Stimulated activated CD8-positive, alpha-beta memory T cell treated with anti-CD3 and anti-CD28 coated beads, Interleukin-4, amount 100 ng/mL, for 4 hours (primary cell): ENCODE measurements at regions not wholly inside any gene's neighbourhood (a gene's known extent, or its start where the extent isn't known, plus 50 kb on each side); places are given as distances from the start of the nearest gene placed in this dataset.

Source experiments
- DNase-seq, 2 donors: peaks; one replicate each; pipeline ENCODE4 v3.0.0-alpha.2; 2020; ENCODE audit warnings: low read depth in 2 of 2, low spot score in 1 of 2

DNA sequence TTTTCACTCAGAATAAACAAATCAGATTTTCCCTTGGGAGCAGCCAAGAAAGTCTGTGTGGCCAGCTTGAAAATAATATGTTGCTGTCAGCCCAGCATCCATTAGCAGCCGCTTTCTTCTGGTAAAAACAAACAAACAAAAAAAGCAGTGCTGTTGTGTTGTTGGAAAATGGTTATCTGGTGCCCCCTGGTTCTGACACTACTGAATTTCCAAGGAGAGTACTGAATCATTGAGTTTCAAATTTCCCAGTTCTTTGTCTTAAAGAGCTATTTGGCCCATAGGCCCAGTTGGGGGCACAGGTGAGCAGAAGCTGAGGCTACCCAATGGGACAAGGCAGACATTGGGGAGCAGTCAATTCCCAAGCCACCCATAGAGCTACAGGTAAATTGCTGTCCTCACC, 995.9 kb downstream of the UQCRFS1 start:
- DNase-seq: no peak

DNA sequence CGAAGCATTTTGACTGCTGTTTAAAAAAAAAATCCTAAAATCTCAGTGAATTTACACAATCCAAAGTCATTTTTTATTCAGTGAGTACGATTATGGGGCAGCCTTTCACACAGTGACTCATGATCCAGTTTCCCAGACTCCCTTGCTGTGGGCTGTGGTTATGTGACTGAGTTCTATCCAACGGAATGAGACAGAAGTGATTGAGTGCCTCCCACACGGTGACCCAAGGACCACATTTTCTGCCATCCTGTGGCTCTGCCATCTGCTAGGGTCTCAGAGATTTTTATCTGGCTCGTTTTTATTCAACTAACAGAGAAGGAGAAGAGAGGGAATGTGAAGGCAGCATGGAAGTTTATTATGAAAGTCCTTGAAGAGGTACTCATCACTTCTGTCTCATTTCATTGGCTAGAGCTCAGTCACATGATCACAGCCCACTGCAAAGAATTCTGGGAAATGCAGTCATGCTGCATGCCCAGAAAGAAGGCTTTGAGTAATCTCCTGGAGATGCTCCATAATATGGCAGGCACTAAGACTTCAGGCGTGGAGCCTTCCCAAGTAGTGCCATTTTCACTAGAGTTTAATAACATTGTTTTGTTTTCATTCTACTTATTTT, 999.4 kb downstream of the UQCRFS1 start:
- DNase-seq: no peak

DNA sequence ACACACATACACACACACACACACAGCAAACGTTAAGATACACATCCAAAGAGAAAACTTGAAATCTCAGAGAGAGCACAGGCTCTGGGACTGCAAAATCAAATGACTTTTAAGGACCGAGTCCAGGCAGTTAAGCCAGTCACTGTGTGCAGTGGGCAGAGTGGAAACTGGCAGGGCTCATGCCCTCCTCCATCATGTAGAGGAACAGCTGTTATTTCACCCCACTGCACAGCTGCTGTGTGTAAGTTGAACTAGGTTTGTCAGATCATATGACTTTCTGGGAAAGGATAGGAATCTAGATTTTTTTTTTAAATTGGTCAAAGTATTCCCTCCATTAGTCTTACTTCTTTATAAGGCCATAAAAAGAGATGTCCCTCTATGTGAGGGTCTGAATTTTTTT, 1002.1 kb downstream of the UQCRFS1 start:
- DNase-seq: no peak

DNA sequence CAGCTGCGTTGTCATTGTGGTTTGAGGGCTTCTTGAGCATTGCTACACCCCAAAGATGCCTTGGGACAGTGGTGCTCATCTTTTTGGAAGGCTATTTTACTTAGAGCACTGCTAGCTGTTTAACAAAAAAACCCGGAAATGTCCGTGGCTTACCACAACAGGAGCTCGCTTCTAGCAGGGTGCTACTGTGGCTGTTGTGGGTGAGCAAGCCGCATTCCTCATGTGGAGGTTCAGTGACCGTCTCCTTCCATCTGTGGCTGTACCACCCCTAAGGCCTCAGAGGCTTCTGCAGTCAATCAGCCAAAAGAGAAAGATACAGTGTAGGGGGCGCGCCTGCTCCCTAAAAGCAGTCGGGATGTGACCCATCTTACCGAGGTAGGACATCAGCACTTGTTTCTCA, 1004.2 kb downstream of the UQCRFS1 start:
- DNase-seq: no peak

- DNase-seq: no peak
These were observed 1005.7 kb downstream of the UQCRFS1 start for GRCh38 chr19:28207244-28207643.

DNA sequence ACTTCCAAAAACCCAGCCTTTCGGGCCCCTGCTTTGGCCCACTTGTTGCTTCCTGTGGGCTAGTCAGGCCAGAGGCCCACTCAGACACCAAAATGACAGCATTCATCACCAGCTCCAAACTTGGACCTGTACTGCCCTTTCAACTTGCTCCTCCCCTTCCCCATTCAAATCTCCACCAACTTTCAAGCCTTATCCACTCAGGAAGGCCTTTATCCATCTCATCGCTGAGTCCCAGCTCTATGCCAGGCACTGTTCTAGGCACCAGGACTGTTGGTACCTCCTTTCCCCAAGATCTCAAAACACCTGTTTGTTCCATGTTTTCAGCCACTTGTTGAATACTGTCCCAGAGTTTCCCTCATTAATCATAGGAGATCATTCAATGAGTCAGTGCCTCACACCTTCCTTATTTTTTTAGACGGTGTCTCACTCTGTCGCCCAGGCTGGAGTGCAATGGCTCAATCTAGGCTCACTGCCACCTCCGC, 1011.4 kb downstream of the UQCRFS1 start:
- DNase-seq: no peak

GRCh38 chr19:28199323-28199722, 1013.6 kb downstream of the UQCRFS1 start:
- no peak for DNase-seq

DNA sequence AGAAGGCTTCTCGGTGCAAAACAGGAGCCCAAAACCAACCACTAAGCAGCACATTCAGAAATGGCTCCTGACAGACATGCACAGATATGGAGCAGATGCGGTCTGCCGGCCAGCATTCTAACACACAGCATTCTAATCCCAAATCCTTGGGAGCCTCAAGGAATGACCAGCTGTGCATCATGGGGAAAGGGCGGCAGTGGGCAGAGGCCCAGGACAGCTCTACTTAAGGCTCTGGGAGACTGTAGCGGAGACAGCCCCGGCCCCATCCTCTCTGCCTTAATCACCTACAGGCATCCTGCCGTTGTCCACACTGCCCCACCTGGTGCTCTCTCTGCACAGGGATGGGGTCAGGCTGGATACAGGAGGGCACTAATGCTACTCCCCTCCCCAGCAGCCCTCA, 1016.0 kb downstream of the UQCRFS1 start:
- DNase-seq: no peak

DNA sequence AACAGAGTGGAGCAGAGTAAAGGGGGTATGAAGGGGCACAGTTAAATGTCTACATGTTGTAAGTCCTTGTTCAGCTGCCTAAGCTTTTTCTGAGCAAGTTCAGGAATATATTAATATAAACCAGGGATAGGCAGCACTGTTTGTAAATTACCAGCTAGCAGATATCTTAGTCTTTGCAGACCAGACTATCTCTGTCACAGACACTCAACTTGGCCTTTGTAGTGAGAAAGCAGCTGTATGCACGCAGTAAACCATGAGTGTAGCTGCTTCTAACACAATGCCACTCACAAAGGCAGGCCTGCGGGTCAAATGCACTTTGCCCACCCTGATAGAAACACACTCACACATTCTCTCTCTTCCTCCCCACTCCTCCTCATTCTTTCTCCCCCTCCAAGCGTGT, 1016.9 kb downstream of the UQCRFS1 start:
- DNase-seq: no peak

DNA sequence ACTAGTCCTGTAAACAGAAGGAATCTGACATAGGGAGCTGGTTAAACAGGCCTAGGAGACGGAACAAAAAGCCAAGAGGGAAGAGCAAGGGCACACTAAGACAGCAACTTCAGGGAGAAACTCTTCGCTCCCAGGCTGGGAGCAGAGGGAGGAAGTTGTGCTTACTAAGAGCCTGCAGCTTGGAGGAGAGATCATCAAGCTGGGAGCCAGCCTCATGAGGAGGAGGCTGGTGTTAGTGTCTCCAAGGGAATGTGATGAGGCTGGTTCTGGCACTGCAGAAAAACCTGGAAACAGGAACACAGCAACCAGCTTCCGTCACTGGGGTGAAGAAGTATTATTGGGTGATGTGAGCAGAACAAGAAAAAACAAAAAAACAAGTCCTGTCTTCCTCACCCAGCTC, 1027.3 kb downstream of the UQCRFS1 start:
- no peak for DNase-seq

- no peak for DNase-seq
These were observed 1028.0 kb downstream of the UQCRFS1 start for GRCh38 chr19:28184997-28185396.

DNA sequence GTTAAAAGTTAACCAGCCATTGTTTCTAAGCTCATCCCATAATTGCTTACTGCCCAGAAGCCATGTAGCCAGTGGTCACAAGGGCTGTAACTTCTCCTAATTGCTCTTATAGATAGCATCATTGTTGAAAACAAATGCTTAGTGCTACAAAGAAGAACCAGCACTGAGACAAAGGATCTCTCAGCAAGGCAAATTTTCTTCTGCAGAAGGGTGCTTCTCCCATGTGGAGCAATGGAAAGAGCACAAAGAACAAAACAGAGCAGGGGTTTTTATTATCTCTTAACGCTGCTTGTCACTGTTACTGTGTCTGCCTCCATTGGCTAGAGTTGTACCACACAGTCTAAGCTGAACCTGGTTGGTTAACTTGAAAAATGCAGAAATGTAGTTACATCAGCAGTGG, 1036.8 kb downstream of the UQCRFS1 start:
- DNase-seq: no peak

GRCh38 chr19:28171983-28172382, 1041.0 kb downstream of the UQCRFS1 start:
- DNase-seq: no peak

DNA sequence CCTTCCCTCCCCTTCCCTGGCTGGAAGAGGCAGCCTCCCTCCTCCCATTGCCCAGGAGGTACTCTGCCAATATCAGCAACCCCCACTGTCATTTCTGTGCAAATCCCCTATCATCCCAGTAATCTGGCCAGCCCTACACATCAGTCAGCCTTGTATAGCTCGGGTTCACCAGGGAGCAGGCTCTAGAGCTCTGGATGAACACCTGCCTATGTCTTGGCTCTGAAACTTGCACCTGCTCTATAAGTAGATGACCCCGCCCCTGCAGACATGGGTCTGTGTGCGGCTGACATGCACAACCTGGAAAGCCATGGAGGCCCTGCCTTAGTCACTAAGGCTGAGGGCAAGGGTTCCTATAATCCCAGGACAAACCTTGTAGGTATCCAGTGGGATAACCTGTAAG, 1042.9 kb downstream of the UQCRFS1 start:
- no peak for DNase-seq

GRCh38 chr19:28169168-28169887, 1043.6 kb downstream of the UQCRFS1 start:
- no peak for DNase-seq

DNA sequence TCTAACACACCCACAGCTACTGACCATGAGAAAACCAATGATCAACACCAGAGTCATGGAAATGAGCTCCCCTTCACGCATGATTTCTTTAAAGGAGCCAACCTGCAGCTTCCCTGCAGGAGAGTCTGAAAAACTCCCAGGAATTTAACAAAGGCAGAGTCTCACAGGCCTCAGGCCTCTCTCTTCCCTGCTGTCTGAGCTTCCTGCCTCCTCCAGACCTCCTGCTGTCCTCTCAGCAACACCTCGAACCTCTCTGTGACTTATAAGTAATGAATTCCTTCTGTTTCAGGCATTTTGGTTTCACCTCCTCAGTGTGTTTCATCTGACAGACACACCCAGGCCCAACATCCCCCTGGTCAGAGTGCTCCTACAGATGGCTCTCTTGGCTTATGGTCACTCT, 1044.4 kb downstream of the UQCRFS1 start:
- DNase-seq: no peak

GRCh38 chr19:28166025-28166424, 1046.9 kb downstream of the UQCRFS1 start:
- DNase-seq: no peak

GRCh38 chr19:28164214-28164613, 1048.7 kb downstream of the UQCRFS1 start:
- no peak for DNase-seq

DNA sequence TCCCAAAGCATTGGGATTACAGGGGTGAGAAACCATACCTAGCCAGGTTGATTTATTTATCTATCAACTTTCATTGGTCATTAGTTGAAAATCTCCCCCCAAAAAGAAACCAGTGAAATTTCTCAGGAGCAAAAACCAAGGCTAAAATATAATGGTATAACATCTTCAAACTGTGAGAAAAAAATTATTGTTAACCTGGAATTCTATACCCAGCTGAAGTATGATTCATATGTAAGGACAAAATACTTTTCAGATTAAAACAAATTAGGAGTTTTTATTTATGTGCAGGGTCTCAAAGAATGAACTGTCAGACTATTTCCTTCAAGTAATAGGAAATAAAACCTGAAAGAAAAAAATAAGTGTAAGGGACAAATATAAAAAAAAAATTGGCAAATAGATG, 1053.9 kb downstream of the UQCRFS1 start:
- DNase-seq: no peak

- DNase-seq: no peak
These were observed 1057.7 kb downstream of the UQCRFS1 start for GRCh38 chr19:28155265-28155664.

- no peak for DNase-seq
These were observed 1058.9 kb downstream of the UQCRFS1 start for GRCh38 chr19:28154077-28154476.

DNA sequence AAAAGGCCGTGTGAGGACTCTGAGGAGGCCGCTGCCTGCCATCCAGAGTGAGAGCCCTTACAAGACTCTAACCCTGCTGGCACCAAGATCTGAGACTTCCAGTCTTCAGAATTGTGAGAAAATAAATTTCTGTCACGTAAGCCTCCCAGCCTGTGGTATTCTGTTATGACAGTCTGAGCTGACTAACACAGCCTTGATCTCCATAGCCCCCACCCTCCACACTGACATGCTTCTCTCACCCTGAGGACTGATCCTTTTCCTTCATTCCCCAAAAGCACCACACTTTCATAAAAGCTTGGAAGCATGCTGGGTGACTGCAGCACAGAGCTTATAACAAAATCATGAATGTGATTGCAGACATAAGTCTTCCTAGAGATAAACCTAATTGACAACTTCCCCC, 1059.8 kb downstream of the UQCRFS1 start:
- no peak for DNase-seq

DNA sequence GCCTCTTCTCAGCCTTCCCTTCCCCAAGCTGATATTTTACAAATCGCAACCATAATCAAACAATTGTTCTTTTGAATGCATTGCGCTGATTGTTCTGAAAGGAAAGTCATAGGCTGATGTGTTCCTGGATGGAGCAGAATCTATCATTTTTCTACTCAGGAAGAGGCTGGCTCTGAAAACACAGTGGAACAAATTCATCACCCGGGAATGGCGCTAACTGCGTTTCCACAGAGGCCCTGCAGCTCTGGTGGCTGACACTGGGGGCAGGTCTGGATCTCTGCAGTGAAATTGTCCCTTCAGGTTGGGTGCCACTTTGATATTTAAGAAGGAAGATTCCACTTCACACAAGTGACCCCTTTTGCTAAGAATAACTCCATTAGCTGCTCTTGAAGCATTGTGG, 1060.8 kb downstream of the UQCRFS1 start:
- no peak for DNase-seq
